H1 (cell line): ENCODE measurements at regions not wholly inside any gene's neighbourhood (a gene's known extent, or its start where the extent isn't known, plus 50 kb on each side); places are given as distances from the start of the nearest gene placed in this dataset.

Source experiments
- CTCF ChIA-PET: fragments of 300-600 bp; sonication (Branson Sonifier 250); formaldehyde crosslinking; loops from one replicate; lab custom pipeline; 2021; ENCODE audit not compliant: partially characterized antibody; lab: Charles Lee
- POLR2A ChIA-PET: fragments of 300-600 bp; sonication (Branson Sonifier 250); formaldehyde crosslinking; loops from one replicate; lab custom pipeline; 2021; ENCODE audit warnings: inconsistent platforms; ENCODE audit not compliant: partially characterized antibody; lab: Charles Lee
- DNase-seq, 2 experiments: peaks; one replicate each; pipeline versions ENCODE4 v3.0.0 to v3.0.0-alpha.2; 2010 to 2022; ENCODE audit warnings: low spot score in 2 of 2, low read depth in 1 of 2, mixed read lengths in 1 of 2
- FAIRE-seq: peaks from 2 replicates; lab custom pipeline; 2011; peaks lifted over from hg19 to GRCh38; lab: Jason Lieb, UNC
- H2AFZ ChIP-seq: 2 replicates; pipeline ENCODE4 v1.8.1; 2012; ENCODE audit warnings: low read length, inconsistent platforms
- H2AK5ac ChIP-seq: 2 replicates; pipeline ENCODE4 v1.6.1; 2013; ENCODE audit warnings: low read depth, low read length
- H2BK120ac ChIP-seq: replicated peaks from 2 replicates; pipeline ENCODE3; 2013; ENCODE audit warnings: low read depth, low read length, inconsistent platforms
- H2BK12ac ChIP-seq: 2 replicates; pipeline ENCODE4 v1.6.1; 2013; ENCODE audit warnings: low read depth, low read length
- H2BK15ac ChIP-seq: 2 replicates; pipeline ENCODE4 v1.6.1; 2013; ENCODE audit warnings: low read length
- H2BK20ac ChIP-seq: 2 replicates; pipeline ENCODE4 v1.6.1; 2013; ENCODE audit warnings: low read length
- H2BK5ac ChIP-seq: 2 replicates; pipeline ENCODE4 v1.6.1; 2013; ENCODE audit warnings: low read depth, low read length
- H3K14ac ChIP-seq: 2 replicates; pipeline ENCODE4 v1.6.1; 2013; ENCODE audit warnings: inconsistent platforms; ENCODE audit not compliant: insufficient read length
- H3K18ac ChIP-seq: 2 replicates; pipeline ENCODE4 v1.6.1; 2013; ENCODE audit warnings: low read length; ENCODE audit errors: extremely low read depth
- H3K23ac ChIP-seq: 2 replicates; pipeline ENCODE4 v1.6.1; 2013; ENCODE audit warnings: inconsistent platforms; ENCODE audit not compliant: insufficient read length
- H3K23me2 ChIP-seq: 2 replicates; pipeline ENCODE4 v1.6.1; 2013; ENCODE audit warnings: low read depth, low read length
- H3K27ac ChIP-seq: 2 replicates; pipeline ENCODE4 v1.6.1; 2011; ENCODE audit warnings: low read depth, low read length, inconsistent platforms
- H3K27me3 ChIP-seq, 4 experiments: replicated peaks in 1 of 4; 1 replicate in 1 of 4; 2 replicates in 3 of 4; pipeline versions ENCODE4 v1.6.1 to v1.8.1; 2011 to 2013; ENCODE audit warnings: low read length in 3 of 4, mild to moderate bottlenecking in 3 of 4, inconsistent platforms in 2 of 4, mixed read lengths in 2 of 4, moderate library complexity in 1 of 4; ENCODE audit not compliant: control insufficient read depth in 3 of 4, insufficient read depth in 3 of 4; ENCODE audit errors: extremely low read depth in 1 of 4
- H3K36me3 ChIP-seq, 4 experiments: 2 replicates each; pipeline versions ENCODE4 v1.6.1 to v1.8.1; 2011 to 2013; ENCODE audit warnings: mild to moderate bottlenecking in 4 of 4, low read length in 3 of 4, moderate library complexity in 2 of 4, control low read depth in 1 of 4, inconsistent platforms in 1 of 4; ENCODE audit not compliant: insufficient read depth in 4 of 4, control insufficient read depth in 2 of 4
- H3K4ac ChIP-seq: replicated peaks from 2 replicates; pipeline ENCODE3; 2013; ENCODE audit warnings: low read length, low read depth, mixed read lengths, inconsistent platforms; ENCODE audit not compliant: insufficient read length
- H3K4me1 ChIP-seq, 4 experiments: replicated peaks in 1 of 4; 1 replicate in 1 of 4; 2 replicates in 3 of 4; pipeline versions ENCODE4 v1.6.1 to v1.8.1; 2011 to 2013; ENCODE audit warnings: low read length in 3 of 4, inconsistent platforms in 2 of 4, mixed read lengths in 1 of 4; ENCODE audit not compliant: insufficient read depth in 4 of 4, control insufficient read depth in 3 of 4
- H3K4me2 ChIP-seq, 2 experiments: 2 replicates each; pipeline versions ENCODE4 v1.6.1 to v1.8.1; 2011 to 2013; ENCODE audit warnings: low read depth in 2 of 2, low read length in 2 of 2, control low read depth in 1 of 2, inconsistent platforms in 1 of 2, mild to moderate bottlenecking in 1 of 2; ENCODE audit not compliant: insufficient read depth in 1 of 2
- H3K4me3 ChIP-seq, 4 experiments: fragments of 200-600, 300-600 bp in 1 of 4; sonication (generic), shearing (Covaris generic), sonication (Bioruptor Twin) in 1 of 4; 2 replicates each; pipeline versions ENCODE4 v1.5.1 to v1.8.1; 2011 to 2016; ENCODE audit warnings: low read length in 4 of 4, low read depth in 3 of 4, control low read depth in 2 of 4, inconsistent platforms in 2 of 4, mild to moderate bottlenecking in 2 of 4, mixed read lengths in 1 of 4, moderate library complexity in 1 of 4; ENCODE audit not compliant: insufficient read depth in 2 of 4; ENCODE audit errors: extremely low read depth in 1 of 4
- H3K56ac ChIP-seq: replicated peaks from 2 replicates; pipeline ENCODE3; 2013; ENCODE audit warnings: low read depth, mild to moderate bottlenecking, mixed read lengths, low read length, inconsistent platforms; ENCODE audit not compliant: insufficient read length
- H3K79me1 ChIP-seq: 2 replicates; pipeline ENCODE4 v1.6.1; 2013; ENCODE audit warnings: low read depth, low read length, control low read depth
- H3K79me2 ChIP-seq, 2 experiments: 2 replicates each; pipeline versions ENCODE4 v1.6.1 to v1.8.1; 2012 to 2013; ENCODE audit warnings: low read length in 2 of 2, mild to moderate bottlenecking in 2 of 2, inconsistent platforms in 1 of 2; ENCODE audit not compliant: insufficient read depth in 2 of 2, control insufficient read depth in 1 of 2
- H3K9ac ChIP-seq, 4 experiments: replicated peaks in 1 of 4; 1 replicate in 1 of 4; 2 replicates in 3 of 4; pipeline versions ENCODE4 v1.6.1 to v1.8.1; 2011 to 2013; ENCODE audit warnings: low read depth in 3 of 4, low read length in 3 of 4, control low read depth in 2 of 4, mild to moderate bottlenecking in 2 of 4, moderate library complexity in 2 of 4, inconsistent platforms in 1 of 4; ENCODE audit errors: extremely low read depth in 1 of 4
- H3K9me3 ChIP-seq, 2 experiments: 2 replicates each; pipeline versions ENCODE4 v1.6.1 to v1.8.1; 2012 to 2013; ENCODE audit warnings: mild to moderate bottlenecking in 2 of 2, moderate library complexity in 2 of 2, control low read depth in 1 of 2, inconsistent platforms in 1 of 2, low read depth in 1 of 2, low read length in 1 of 2, mixed read lengths in 1 of 2; ENCODE audit not compliant: insufficient read depth in 2 of 2
- H4K20me1 ChIP-seq, 2 experiments: replicated peaks in 1 of 2; 2 replicates each; pipeline versions ENCODE3 to v1.8.1; 2011 to 2013; ENCODE audit warnings: inconsistent platforms in 2 of 2, low read length in 2 of 2, mild to moderate bottlenecking in 1 of 2; ENCODE audit not compliant: insufficient read depth in 2 of 2, control insufficient read depth in 1 of 2
- H4K5ac ChIP-seq: 2 replicates; pipeline ENCODE4 v1.6.1; 2013; ENCODE audit warnings: low read length, low read depth, mixed read lengths, inconsistent platforms; ENCODE audit not compliant: insufficient read length
- H4K8ac ChIP-seq: 2 replicates; pipeline ENCODE4 v1.8.0; 2013; ENCODE audit warnings: mild to moderate bottlenecking, moderate library complexity, low read length, inconsistent platforms; ENCODE audit not compliant: insufficient read depth; ENCODE audit errors: extremely low read depth
- H4K91ac ChIP-seq: replicated peaks from 2 replicates; pipeline ENCODE3; 2013; ENCODE audit warnings: low read length, mixed read lengths, inconsistent platforms; ENCODE audit not compliant: insufficient read length
- CBX8 ChIP-seq: fragments of 300-800, 300-1000 bp; sonication (generic); IDR thresholded peaks from 2 replicates; pipeline ENCODE4 v1.7.1; 2016; ENCODE audit warnings: low read depth, low read length, borderline replicate concordance
- CEBPB ChIP-seq: IDR thresholded peaks from 2 replicates; pipeline ENCODE4 v1.6.1; 2012; ENCODE audit warnings: low read depth, low read length
- WGBS, 2 experiments: shearing (Covaris generic) in 1 of 2; methylation state at CpG; one replicate each; pipeline versions ENCODE4 v1.1.6 to v1.1.7; 2013 to 2015; ENCODE audit warnings: low lambda C conversion rate in 2 of 2, mixed read lengths in 2 of 2, inconsistent platforms in 1 of 2, low coverage in 1 of 2, missing lambda C conversion rate in 1 of 2; ENCODE audit not compliant: insufficient replicate concordance in 2 of 2, insufficient coverage in 1 of 2, insufficient read length in 1 of 2; ENCODE audit errors: extremely low coverage in 1 of 2, missing lambda C conversion rate in 1 of 2; 5-methylcytosine and 5-hydroxymethylcytosine counted together

DNA sequence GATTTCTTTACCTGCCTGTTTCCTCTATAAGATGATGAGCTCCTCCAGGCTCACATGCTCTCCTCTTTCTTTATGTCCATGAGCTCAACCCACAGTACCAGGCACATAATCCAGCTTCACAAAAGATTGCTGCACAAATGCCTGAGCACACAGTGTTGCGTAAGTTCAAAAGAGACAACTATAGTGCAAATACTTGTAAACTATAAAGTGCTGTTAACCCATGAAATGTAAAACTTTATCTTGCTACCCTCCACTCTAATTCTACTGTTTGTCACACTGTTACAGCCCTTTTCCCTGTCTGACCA is 101.0 kb upstream of the LPP start:
- Histone ChIP-seq H3K4me1 (peaks cover 3 to 16% (median 12%) of the 10 kb centered on the region in 4 experiments), H3K4me2 (peak overlapping the region in 1 of 2 experiments; percentile 68; a peak in 1 of 4 replicates), H3K4me3 (no peak overlapping the region), H3K27ac (no peak overlapping the region), H2BK20ac (no peak overlapping the region), H2AFZ (peak overlapping the region; percentile 74; the same call in 1 of the 2 replicates), H4K8ac (no peak overlapping the region), H2BK5ac (no peak overlapping the region; the same call in 1 of the 2 replicates), H4K20me1 (no peaks in the 10 kb centered on the region), H4K5ac (no peak overlapping the region), H3K14ac (no peak overlapping the region), H3K23me2 (no peaks in the 10 kb centered on the region; the same call in 1 of the 2 replicates), H2BK120ac (no peak overlapping the region), H3K79me1 (no peaks in the 10 kb centered on the region), H4K91ac (no peak overlapping the region), H3K27me3 (no peaks in the 10 kb centered on the region; a peak in 1 of 7 replicates), H2BK15ac (peak overlapping the region; percentile 65; the same call in 1 of the 2 replicates), H2AK5ac (no peak overlapping the region), H3K9ac (no peak overlapping the region), H3K18ac (no peak overlapping the region), H3K4ac (no peak overlapping the region), H3K79me2 (no peaks in the 10 kb centered on the region), H2BK12ac (peak overlapping the region; percentile 35; the same call in 1 of the 2 replicates), H3K36me3 (no peaks in the 10 kb centered on the region), H3K23ac (no peak overlapping the region), H3K56ac (no peak overlapping the region), H3K9me3 (no peaks in the 10 kb centered on the region)
- POLR2A ChIA-PET: interaction anchor here (0.9 to 1.6 kb wide), 7 partner anchors 9 to 314 kb away, joined by 3 to 9 read pairs (median 4); partner anchors contain the start of gene BCL6
- no peak for FAIRE-seq
- TF ChIP-seq CBX8 (no peak), CEBPB (0 out of 2 replicates have a peak, but pooled peaks have one; percentile 6)
- 90% methylated on average over 1 of the region's 1 CpG; no CpG with 5 or more reads in 1 of the 2 experiments for WGBS, 2 experiments
- CTCF ChIA-PET: interaction anchor here (0.8 to 7.2 kb wide), 17 partner anchors 9 to 902 kb away, joined by 3 to 40 read pairs (median 4); partner anchors contain the start of gene BCL6
- no peak for DNase-seq
